GM12874 (cell line): ENCODE measurements at regions not wholly inside any gene's neighbourhood (a gene's known extent, or its start where the extent isn't known, plus 50 kb on each side); places are given as distances from the start of the nearest gene placed in this dataset.

Source experiments
- TF ChIP-seq, protein P1 (sequence below): IDR thresholded peaks from 2 replicates; pipeline ENCODE4 v1.5.1; 2011; ENCODE audit warnings: low read depth, mild to moderate bottlenecking, control low read depth, low read length, moderate library complexity; ENCODE audit not compliant: insufficient read depth

DNA sequence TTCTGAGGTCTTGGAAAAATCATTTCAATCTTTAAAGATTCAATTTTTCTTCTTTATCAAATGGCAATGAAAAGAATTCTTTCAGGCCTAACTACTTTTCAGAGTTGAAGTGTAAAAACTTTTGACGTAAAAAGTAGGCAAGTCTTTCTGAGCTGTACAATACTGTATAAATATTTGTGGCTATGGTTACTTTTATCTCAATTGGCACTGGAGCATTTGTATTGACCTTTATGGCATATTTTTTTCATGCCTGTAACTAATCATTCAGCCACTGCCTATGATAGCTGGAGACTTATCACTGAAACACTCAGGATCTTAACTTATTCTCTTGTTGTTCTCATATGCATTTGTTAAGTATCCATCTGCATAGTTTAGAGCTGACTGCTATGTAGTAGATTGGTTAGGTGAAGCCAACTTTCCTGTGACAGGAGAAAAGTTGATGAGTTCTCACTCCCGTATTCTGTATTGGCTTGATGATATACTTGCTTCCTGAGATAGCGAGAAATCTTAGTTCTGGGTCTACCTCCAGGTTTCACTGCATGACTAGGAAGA, 290.4 kb upstream of the TBL1XR1 start:
- TF ChIP-seq, protein P1, sequence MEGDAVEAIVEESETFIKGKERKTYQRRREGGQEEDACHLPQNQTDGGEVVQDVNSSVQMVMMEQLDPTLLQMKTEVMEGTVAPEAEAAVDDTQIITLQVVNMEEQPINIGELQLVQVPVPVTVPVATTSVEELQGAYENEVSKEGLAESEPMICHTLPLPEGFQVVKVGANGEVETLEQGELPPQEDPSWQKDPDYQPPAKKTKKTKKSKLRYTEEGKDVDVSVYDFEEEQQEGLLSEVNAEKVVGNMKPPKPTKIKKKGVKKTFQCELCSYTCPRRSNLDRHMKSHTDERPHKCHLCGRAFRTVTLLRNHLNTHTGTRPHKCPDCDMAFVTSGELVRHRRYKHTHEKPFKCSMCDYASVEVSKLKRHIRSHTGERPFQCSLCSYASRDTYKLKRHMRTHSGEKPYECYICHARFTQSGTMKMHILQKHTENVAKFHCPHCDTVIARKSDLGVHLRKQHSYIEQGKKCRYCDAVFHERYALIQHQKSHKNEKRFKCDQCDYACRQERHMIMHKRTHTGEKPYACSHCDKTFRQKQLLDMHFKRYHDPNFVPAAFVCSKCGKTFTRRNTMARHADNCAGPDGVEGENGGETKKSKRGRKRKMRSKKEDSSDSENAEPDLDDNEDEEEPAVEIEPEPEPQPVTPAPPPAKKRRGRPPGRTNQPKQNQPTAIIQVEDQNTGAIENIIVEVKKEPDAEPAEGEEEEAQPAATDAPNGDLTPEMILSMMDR: no peak

DNA sequence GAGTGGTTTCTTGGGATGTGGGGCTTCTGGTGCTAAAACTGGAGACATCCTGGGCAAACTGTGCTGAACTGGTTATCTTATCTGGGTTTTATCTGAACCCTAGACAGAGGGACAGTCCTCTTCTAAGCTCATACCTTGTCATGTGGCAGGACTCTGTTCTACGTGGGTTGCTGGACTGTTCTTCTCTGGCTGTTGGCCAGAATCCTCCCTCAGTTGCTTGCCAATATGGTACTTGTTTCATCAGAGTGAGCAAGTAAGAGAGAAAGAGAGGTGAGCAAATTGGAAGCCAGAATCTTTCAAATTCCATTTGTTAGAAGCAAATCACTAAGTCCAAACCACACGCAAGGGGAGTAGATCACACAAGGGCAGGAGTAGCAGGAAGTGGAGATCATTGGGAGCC, 291.5 kb upstream of the TBL1XR1 start:
- TF ChIP-seq, protein P1: no peak

DNA sequence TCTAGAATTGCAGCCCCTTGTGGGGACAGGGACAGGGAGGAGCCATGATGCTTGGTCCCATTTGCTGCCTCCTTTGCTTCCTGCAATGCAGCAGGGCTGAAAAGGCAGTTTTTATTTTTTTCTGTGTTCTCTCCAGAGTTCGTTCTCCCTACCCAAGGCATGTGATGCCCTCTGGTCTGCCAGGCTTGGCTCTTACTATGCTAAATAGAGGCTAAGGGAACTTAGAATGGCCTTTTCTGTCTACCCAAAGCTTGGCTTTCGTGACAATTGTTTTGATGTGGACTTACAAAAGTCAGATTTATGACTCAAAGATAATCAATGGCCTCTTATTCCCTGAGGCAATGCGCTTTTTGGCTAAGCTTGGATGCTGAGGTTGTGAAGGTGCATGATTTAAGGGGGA, 293.3 kb upstream of the TBL1XR1 start:
- TF ChIP-seq, protein P1: no peak

DNA sequence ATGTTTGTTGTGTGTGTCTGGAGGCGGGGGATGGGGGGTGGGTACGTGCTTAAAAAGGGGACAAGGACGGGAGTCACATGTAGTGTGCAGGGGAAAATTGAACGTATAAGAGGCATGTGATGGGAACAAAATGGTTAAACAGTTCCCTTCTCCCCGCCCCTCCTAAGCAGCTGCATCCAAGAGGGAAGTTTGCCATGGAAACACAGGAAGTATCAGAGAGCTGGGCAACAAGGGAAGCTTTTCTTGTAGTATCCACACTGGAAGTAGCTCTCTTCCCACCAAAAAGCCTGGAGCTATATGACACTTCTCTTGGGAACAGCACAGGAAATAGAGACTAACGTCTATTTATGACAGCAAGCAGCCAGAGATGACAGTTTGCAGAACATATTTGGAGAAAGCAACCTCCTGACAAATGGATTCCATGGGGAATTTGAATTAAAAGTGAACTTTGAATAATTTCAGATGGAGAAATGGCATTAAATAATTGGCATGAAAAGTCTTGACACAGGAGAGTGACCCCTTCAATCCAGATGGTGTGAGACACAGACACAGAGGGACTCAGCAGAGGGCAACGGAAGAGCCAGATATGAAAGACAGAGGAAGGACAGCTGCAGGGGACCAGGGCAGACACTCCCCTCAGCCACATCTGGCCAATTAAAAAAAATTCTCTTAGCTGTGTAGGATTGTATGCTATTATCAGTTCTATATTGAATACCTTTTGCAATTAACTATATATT, 294.2 kb upstream of the TBL1XR1 start:
- TF ChIP-seq, protein P1: no peak

DNA sequence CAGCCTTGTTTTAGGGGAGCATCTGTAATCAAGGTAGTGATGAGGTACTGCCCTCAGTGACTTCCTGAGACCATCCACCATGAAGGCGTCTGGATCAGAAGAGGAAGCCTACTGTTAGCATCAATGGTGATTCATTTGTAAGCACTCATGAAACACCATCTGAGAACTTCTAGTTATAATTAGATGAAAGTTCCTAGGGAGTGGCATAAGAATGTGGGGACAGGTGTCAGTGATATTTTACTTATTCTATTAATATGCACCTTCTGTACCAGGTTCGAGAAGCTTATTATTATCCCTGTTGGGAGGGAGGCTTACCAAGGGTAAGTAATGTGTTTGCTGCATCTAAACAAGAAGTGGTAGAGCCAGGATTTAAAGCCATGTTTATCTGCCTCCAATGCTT, 295.8 kb upstream of the TBL1XR1 start:
- TF ChIP-seq, protein P1: no peak

DNA sequence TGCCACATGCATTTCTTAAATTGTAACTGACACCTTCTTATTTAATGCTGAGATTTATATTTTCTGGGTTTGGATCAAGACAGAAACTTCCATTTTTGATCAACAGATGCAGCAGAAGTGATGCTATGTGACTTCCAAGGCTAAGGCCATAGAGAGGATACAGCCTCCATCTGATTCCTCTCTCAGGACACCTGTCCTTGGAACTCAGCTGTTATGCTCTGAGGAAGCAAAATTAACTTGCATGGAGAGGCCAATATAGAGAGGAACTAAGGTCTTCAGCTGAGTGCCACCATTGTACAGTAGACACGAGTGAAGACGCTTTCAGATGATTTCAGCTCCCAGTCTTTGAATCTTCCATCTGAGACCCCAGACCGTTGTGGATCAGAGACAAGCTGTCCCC, 296.9 kb upstream of the TBL1XR1 start:
- TF ChIP-seq, protein P1: no peak

DNA sequence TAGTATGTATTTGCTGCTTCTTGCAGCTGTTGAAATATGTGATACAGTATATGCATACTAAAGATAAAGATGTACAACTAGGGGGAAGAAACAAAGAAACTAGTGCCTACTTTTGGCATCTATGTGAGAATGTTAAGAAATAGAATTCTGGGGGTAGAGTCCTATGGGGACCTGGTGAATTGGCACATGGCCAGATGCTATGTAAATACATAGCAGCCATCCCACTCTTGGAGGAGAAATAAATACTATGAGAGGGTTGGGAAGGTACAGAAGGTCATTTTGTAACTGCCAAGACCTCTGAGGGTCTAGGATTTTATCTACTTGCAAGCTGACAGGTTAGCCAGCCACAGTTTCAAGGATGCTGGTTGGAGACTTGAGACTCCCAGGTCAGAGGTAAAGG, 298.3 kb upstream of the TBL1XR1 start:
- TF ChIP-seq, protein P1: no peak
